IMR-90 (cell line): ENCODE measurements at regions not wholly inside any gene's neighbourhood (a gene's known extent, or its start where the extent isn't known, plus 50 kb on each side); places are given as distances from the start of the nearest gene placed in this dataset.

Source experiments
- ATAC-seq: fragments of 200-7000 bp; cut with Tn5 transposase; 2 replicates; pipeline ENCODE4 v1.9.1; 2020; ENCODE audit warnings: low read depth, mild to moderate bottlenecking, moderate library complexity
- BruUV-seq: library from RNA; stranded (reverse); fragments of 400-500 nt; replicated peaks from 2 replicates; lab custom pipeline; 2021; lab: Mats Ljungman, UMichigan
- CTCF ChIA-PET: fragments of 300-600 bp; formaldehyde crosslinking; extraction: SDS; loops from one replicate; lab custom pipeline; 2021; ENCODE audit warnings: antibody characterized with exemption; lab: Yijun Ruan, JAX
- POLR2A ChIA-PET: fragments of 300-600 bp; sonication (Branson Sonifier 250); formaldehyde crosslinking; loops from one replicate; lab custom pipeline; 2022; ENCODE audit warnings: antibody characterized with exemption; ENCODE audit not compliant: unreplicated experiment; lab: Charles Lee
- DNase-seq: peaks from one replicate; pipeline ENCODE4 v3.0.0; 2013
- H2AFZ ChIP-seq: replicated peaks from 2 replicates; pipeline ENCODE3; 2013; ENCODE audit warnings: low read length, mild to moderate bottlenecking; ENCODE audit not compliant: poor library complexity
- H2AK5ac ChIP-seq: 2 replicates; pipeline ENCODE4 v1.6.1; 2013; ENCODE audit warnings: low read depth, low read length, inconsistent platforms
- H2AK9ac ChIP-seq: replicated peaks from 2 replicates; pipeline ENCODE3; 2013; ENCODE audit warnings: mild to moderate bottlenecking, low read depth, low read length, moderate library complexity; ENCODE audit not compliant: poor library complexity
- H2BK120ac ChIP-seq: 2 replicates; pipeline ENCODE4 v1.6.1; 2013; ENCODE audit warnings: low read depth, low read length, inconsistent platforms
- H2BK15ac ChIP-seq: 3 replicates; pipeline ENCODE4 v1.6.1; 2013; ENCODE audit warnings: low read depth, low read length, inconsistent platforms
- H2BK20ac ChIP-seq: 2 replicates; pipeline ENCODE4 v1.6.1; 2013; ENCODE audit warnings: low read depth, mild to moderate bottlenecking, inconsistent platforms, low read length, moderate library complexity
- H2BK5ac ChIP-seq: 2 replicates; pipeline ENCODE4 v1.6.1; 2013; ENCODE audit warnings: mild to moderate bottlenecking, low read depth, low read length, inconsistent platforms; ENCODE audit not compliant: poor library complexity, severe bottlenecking
- H3K14ac ChIP-seq: replicated peaks from 2 replicates; pipeline ENCODE4 v1.6.1; 2013; ENCODE audit warnings: low read depth, low read length, inconsistent platforms
- H3K18ac ChIP-seq: 2 replicates; pipeline ENCODE4 v1.6.1; 2013; ENCODE audit warnings: low read depth, low read length, control low read depth
- H3K23ac ChIP-seq: 2 replicates; pipeline ENCODE4 v1.6.1; 2013; ENCODE audit warnings: low read depth, low read length, inconsistent platforms
- H3K27ac ChIP-seq: 2 replicates; pipeline ENCODE4 v1.5.1; 2013; ENCODE audit warnings: mild to moderate bottlenecking, control low read depth, low read length; ENCODE audit not compliant: insufficient read depth
- H3K27me3 ChIP-seq: 2 replicates; pipeline ENCODE4 v1.6.1; 2013; ENCODE audit warnings: low read length; ENCODE audit not compliant: control insufficient read depth, insufficient read depth
- H3K36me3 ChIP-seq: 2 replicates; pipeline ENCODE4 v1.6.1; 2013; ENCODE audit warnings: low read length, mixed read lengths; ENCODE audit not compliant: control insufficient read depth, insufficient read depth
- H3K4ac ChIP-seq: 2 replicates; pipeline ENCODE4 v1.6.1; 2013; ENCODE audit warnings: low read depth, low read length, inconsistent platforms
- H3K4me1 ChIP-seq: 2 replicates; pipeline ENCODE4 v1.6.1; 2013; ENCODE audit warnings: low read length, mixed read lengths; ENCODE audit not compliant: control insufficient read depth, insufficient read depth
- H3K4me2 ChIP-seq: 2 replicates; pipeline ENCODE4 v1.6.1; 2013; ENCODE audit warnings: low read depth, mild to moderate bottlenecking, control low read depth, low read length, moderate library complexity
- H3K4me3 ChIP-seq: 2 replicates; pipeline ENCODE4 v1.5.1; 2013; ENCODE audit warnings: low read depth, mild to moderate bottlenecking, control low read depth, low read length, moderate library complexity; ENCODE audit not compliant: insufficient read depth
- H3K56ac ChIP-seq: 2 replicates; pipeline ENCODE4 v1.6.1; 2013; ENCODE audit warnings: low read length, inconsistent platforms; ENCODE audit not compliant: insufficient read depth; ENCODE audit errors: extremely low read depth
- H3K79me1 ChIP-seq, 2 experiments: 2 replicates each; pipeline ENCODE4 v1.6.1; 2013; ENCODE audit warnings: low read length in 2 of 2, inconsistent platforms in 1 of 2, low read depth in 1 of 2
- H3K9ac ChIP-seq: 2 replicates; pipeline ENCODE4 v1.6.1; 2013; ENCODE audit warnings: low read depth, low read length, control low read depth
- H3K9me1 ChIP-seq: 2 replicates; pipeline ENCODE4 v1.6.1; 2013; ENCODE audit warnings: low read length, inconsistent platforms; ENCODE audit not compliant: insufficient read depth
- H3K9me3 ChIP-seq: 2 replicates; pipeline ENCODE4 v1.6.1; 2013; ENCODE audit warnings: low read length; ENCODE audit not compliant: control insufficient read depth, insufficient read depth
- H4K20me1 ChIP-seq: 2 replicates; pipeline ENCODE4 v1.6.1; 2013; ENCODE audit warnings: low read length, inconsistent platforms; ENCODE audit not compliant: insufficient read depth
- H4K5ac ChIP-seq: 2 replicates; pipeline ENCODE4 v1.6.1; 2013; ENCODE audit warnings: mild to moderate bottlenecking, low read depth, low read length, control low read depth
- H4K8ac ChIP-seq, 2 experiments: 2 replicates each; pipeline ENCODE4 v1.6.1; 2013; ENCODE audit warnings: low read depth in 2 of 2, low read length in 2 of 2, control low read depth in 1 of 2, inconsistent platforms in 1 of 2
- H4K91ac ChIP-seq: 2 replicates; pipeline ENCODE4 v1.6.1; 2013; ENCODE audit warnings: low read depth, low read length, inconsistent platforms; ENCODE audit not compliant: insufficient read depth
- CEBPB ChIP-seq: IDR thresholded peaks from 2 replicates; pipeline ENCODE4 v1.6.1; 2012; ENCODE audit warnings: low read depth, low read length, improper control_type of control experiment
- CHD1 ChIP-seq: IDR thresholded peaks from 2 replicates; pipeline ENCODE4 v1.6.1; 2012; ENCODE audit warnings: low read depth, low read length, improper control_type of control experiment
- CTCF ChIP-seq: conservative IDR thresholded peaks from 2 replicates; pipeline ENCODE4 v1.5.1; 2012; ENCODE audit warnings: mild to moderate bottlenecking, low read depth, low read length, improper control_type of control experiment
- MAFK ChIP-seq: IDR thresholded peaks from 2 replicates; pipeline ENCODE4 v1.6.1; 2012; ENCODE audit warnings: low read depth, low read length, improper control_type of control experiment
- MAZ ChIP-seq: IDR thresholded peaks from 2 replicates; pipeline ENCODE4 v1.6.1; 2012; ENCODE audit warnings: low read depth, mild to moderate bottlenecking, low read length, improper control_type of control experiment, moderate library complexity, borderline replicate concordance
- MXI1 ChIP-seq: IDR thresholded peaks from 2 replicates; pipeline ENCODE4 v1.6.1; 2012; ENCODE audit warnings: low read depth, mild to moderate bottlenecking, low read length, moderate library complexity, borderline replicate concordance
- NFE2L2 ChIP-seq: fragments of 150-350 bp; IDR thresholded peaks from 2 replicates; pipeline ENCODE4 v1.6.1; 2016; ENCODE audit warnings: low read depth, mild to moderate bottlenecking, low read length
- RCOR1 ChIP-seq: IDR thresholded peaks from 2 replicates; pipeline ENCODE4 v1.6.1; 2012; ENCODE audit warnings: mild to moderate bottlenecking, low read length, improper control_type of control experiment; ENCODE audit not compliant: insufficient replicate concordance
- RFX5 ChIP-seq: IDR thresholded peaks from 2 replicates; pipeline ENCODE4 v1.8.0; 2012; ENCODE audit warnings: low read depth, mild to moderate bottlenecking, low read length, moderate library complexity
- USF2 ChIP-seq: fragments of 150-350 bp; IDR thresholded peaks from 2 replicates; pipeline ENCODE4 v1.6.1; 2017; ENCODE audit warnings: mild to moderate bottlenecking, antibody characterized with exemption, low read length, low read depth
- dilution Hi-C: fragments of 300-500 bp; cut with HindIII; formaldehyde crosslinking; loops from one replicate; pipeline ENCODE4 v1.14.3; 2018; ENCODE audit warnings: low sequenced_read_pairs; ENCODE audit not compliant: unreplicated experiment
- in situ Hi-C: fragments of 300-500 bp; cut with MboI; formaldehyde crosslinking; loops from 3 replicates; pipeline ENCODE4 v1.14.3; 2019; ENCODE audit warnings: low sequenced_read_pairs, inconsistent platforms, mixed read lengths
- intact Hi-C: fragments of 100-400 bp; cut with micrococcal nuclease; formaldehyde crosslinking; loops from 2 replicates; pipeline ENCODE4 v1.10.0; 2022

GRCh38 chr1:208910161-208910560, 666.0 kb upstream of the PLXNA2 start:
- no peak overlapping the region for H2BK120ac ChIP-seq
- H3K79me1 ChIP-seq = no peaks in the 10 kb centered on the region
- H4K8ac ChIP-seq = no peak overlapping the region
- H2AK9ac ChIP-seq = no peak overlapping the region
- H3K4me2 ChIP-seq = no peak overlapping the region
- no peak overlapping the region for H3K56ac ChIP-seq
- no peak overlapping the region for H3K4me3 ChIP-seq
- no peaks in the 10 kb centered on the region for H3K9me1 ChIP-seq
- H4K20me1 ChIP-seq = no peaks in the 10 kb centered on the region
- H3K14ac ChIP-seq = no peak overlapping the region
- BruUV-seq = no TSS peak
- no peak overlapping the region for H3K18ac ChIP-seq
- H3K4ac ChIP-seq = no peak overlapping the region
- H2BK5ac ChIP-seq = no peak overlapping the region
- H3K9me3 ChIP-seq = peaks cover 2% of the 10 kb centered on the region
- no peaks in the 10 kb centered on the region for H3K4me1 ChIP-seq
- no peak overlapping the region for H4K91ac ChIP-seq
- dilution Hi-C loops = no loop called here
- in situ Hi-C loops = no loop called here
- intact Hi-C loops = no loop called here
- DNase-seq (no peak), ATAC-seq (no peak)
- no peak overlapping the region for H2BK20ac ChIP-seq
- H3K9ac ChIP-seq = no peak overlapping the region
- no peak for TF ChIP-seq RCOR1
- no peak for TF ChIP-seq RFX5
- no peak for TF ChIP-seq MAZ
- no peak for TF ChIP-seq MXI1
- no peak for TF ChIP-seq CTCF
- no peak for TF ChIP-seq NFE2L2
- TF ChIP-seq MAFK = no peak
- TF ChIP-seq CEBPB = no peak
- no peak for TF ChIP-seq USF2
- no peak for TF ChIP-seq CHD1
- POLR2A ChIA-PET = no interaction called here
- H3K27ac ChIP-seq = no peak overlapping the region
- H3K36me3 ChIP-seq = no peaks in the 10 kb centered on the region
- H3K23ac ChIP-seq = no peak overlapping the region
- H2AFZ ChIP-seq = no peak overlapping the region
- H4K5ac ChIP-seq = no peak overlapping the region
- H3K27me3 ChIP-seq = no peaks in the 10 kb centered on the region
- CTCF ChIA-PET = no interaction called here
- no peak overlapping the region for H2AK5ac ChIP-seq
- H2BK15ac ChIP-seq = no peak overlapping the region
